Transverse colon (tissue), 4 donors: ENCODE measurements at regions not wholly inside any gene's neighbourhood (a gene's known extent, or its start where the extent isn't known, plus 50 kb on each side); places are given as distances from the start of the nearest gene placed in this dataset.

Source experiments
- DNase-seq: peaks from one replicate; pipeline ENCODE4 v3.0.0-alpha.2; 2019
- H3K27ac ChIP-seq, 4 donors: fragments of 200-600 bp; sonication (generic); 2 replicates each; pipeline ENCODE4 v1.5.1; 2016 to 2018; ENCODE audit warnings: inconsistent platforms in 4 of 4
- H3K27me3 ChIP-seq: fragments of 200-600 bp; sonication (generic); 2 replicates; pipeline ENCODE4 v1.5.1; 2017; ENCODE audit warnings: inconsistent platforms
- H3K36me3 ChIP-seq, 4 donors: fragments of 200-600 bp; sonication (generic); 2 replicates each; pipeline ENCODE4 v1.5.1; 2017 to 2019; ENCODE audit warnings: inconsistent platforms in 4 of 4
- H3K4me1 ChIP-seq, 4 donors: fragments of 200-600 bp; sonication (generic); 2 replicates each; pipeline ENCODE4 v1.5.1; 2017 to 2020; ENCODE audit warnings: inconsistent platforms in 4 of 4
- H3K4me3 ChIP-seq, 4 donors: fragments of 200-600 bp; sonication (generic); 1 replicate in 1 of 4; 2 replicates in 3 of 4; pipeline versions ENCODE4 v1.5.1 to v1.6.1; 2017 to 2019; ENCODE audit warnings: inconsistent platforms in 4 of 4
- H3K9me3 ChIP-seq, 2 donors: fragments of 200-600 bp; sonication (generic); 2 replicates each; pipeline ENCODE4 v1.5.1; 2017 to 2019; ENCODE audit warnings: inconsistent platforms in 2 of 2
- CTCF ChIP-seq, 5 experiments: fragments of 200-600 bp in 3 of 5; fragments of 450-650 bp in 2 of 5; sonication (generic) in 3 of 5; IDR thresholded peaks; 1 replicate in 2 of 5; 2 replicates in 3 of 5; pipeline ENCODE4 v1.5.1; 2016 to 2017; ENCODE audit warnings: antibody characterized with exemption in 5 of 5, inconsistent platforms in 3 of 5, mild to moderate bottlenecking in 2 of 5, moderate library complexity in 1 of 5
- EP300 ChIP-seq: sonication (generic); formaldehyde crosslinking; IDR thresholded peaks from one replicate; pipeline ENCODE4 v1.6.1; 2017; ENCODE audit warnings: antibody characterized with exemption, low read depth
- POLR2A ChIP-seq: fragments of 450-650 bp; IDR thresholded peaks from one replicate; pipeline ENCODE4 v1.6.1; 2016; ENCODE audit warnings: antibody characterized with exemption, mild to moderate bottlenecking, moderate library complexity
- POLR2AphosphoS5 ChIP-seq, 3 donors: sonication (generic); formaldehyde crosslinking; IDR thresholded peaks; one replicate each; pipeline ENCODE4 v1.6.1; 2016; ENCODE audit warnings: antibody characterized with exemption in 3 of 3
- WGBS, 2 donors: methylation state at CpG; one replicate each; pipeline ENCODE4 v1.1.5; 2018; ENCODE audit warnings: low coverage in 1 of 2; 5-methylcytosine and 5-hydroxymethylcytosine counted together
- in situ Hi-C, 4 donors: fragments of 200-750 bp; cut with MboI; loops; one replicate each; pipeline versions ENCODE4 v1.15.0 to v1.15.1; 2017; ENCODE audit warnings: low sequenced_read_pairs in 3 of 4, low pct_ligation_motif_present in 1 of 4, low pct_unique_long_range_greater_than_20kb in 1 of 4
- intact Hi-C: fragments of 100-400 bp; cut with DNase I; formaldehyde crosslinking; loops from one replicate; pipeline ENCODE4 v1.15.1; 2023; ENCODE audit warnings: low total_unique reads

DNA sequence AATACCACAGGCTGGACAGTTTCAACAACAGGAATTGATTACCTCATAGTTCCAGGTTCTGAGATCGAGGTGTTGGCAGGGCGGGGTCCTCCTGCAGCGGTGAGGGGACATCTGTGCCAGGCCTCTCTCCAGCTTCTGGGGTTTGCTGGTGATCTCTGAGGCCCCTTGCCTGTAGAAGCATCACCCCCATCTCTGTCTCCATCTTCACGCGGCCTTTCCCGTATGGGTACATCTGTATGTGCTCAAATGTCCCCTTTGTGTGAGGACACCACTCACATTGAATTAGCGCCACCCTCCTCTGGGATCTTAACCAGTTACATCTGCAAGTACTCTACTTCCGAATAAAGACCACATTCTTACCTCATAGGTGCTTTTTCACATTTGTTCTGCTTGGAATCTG lies 1029.9 kb downstream of the BRD1 start:
- no peak for TF ChIP-seq EP300
- TF ChIP-seq CTCF (IDR thresholded peaks at IDR 0.05), result no peak
- no peak for TF ChIP-seq POLR2AphosphoS5 (IDR thresholded peaks at IDR 0.05)
- no peak for TF ChIP-seq POLR2A
- H3K27ac ChIP-seq, result no peak overlapping the region
- H3K9me3 ChIP-seq, result no peaks in the 10 kb centered on the region
- H3K4me3 ChIP-seq, result no peak overlapping the region
- WGBS, 2 donors, result 67 to 86% methylated on average over 1 to 8 of the region's 8 CpGs
- DNase-seq, result no peak
- intact Hi-C loops, result no loop called here
- in situ Hi-C loops, result no loop called here
- H3K4me1 ChIP-seq, result no peaks in the 10 kb centered on the region
- no peaks in the 10 kb centered on the region for H3K36me3 ChIP-seq
- H3K27me3 ChIP-seq, result no peaks in the 10 kb centered on the region

DNA sequence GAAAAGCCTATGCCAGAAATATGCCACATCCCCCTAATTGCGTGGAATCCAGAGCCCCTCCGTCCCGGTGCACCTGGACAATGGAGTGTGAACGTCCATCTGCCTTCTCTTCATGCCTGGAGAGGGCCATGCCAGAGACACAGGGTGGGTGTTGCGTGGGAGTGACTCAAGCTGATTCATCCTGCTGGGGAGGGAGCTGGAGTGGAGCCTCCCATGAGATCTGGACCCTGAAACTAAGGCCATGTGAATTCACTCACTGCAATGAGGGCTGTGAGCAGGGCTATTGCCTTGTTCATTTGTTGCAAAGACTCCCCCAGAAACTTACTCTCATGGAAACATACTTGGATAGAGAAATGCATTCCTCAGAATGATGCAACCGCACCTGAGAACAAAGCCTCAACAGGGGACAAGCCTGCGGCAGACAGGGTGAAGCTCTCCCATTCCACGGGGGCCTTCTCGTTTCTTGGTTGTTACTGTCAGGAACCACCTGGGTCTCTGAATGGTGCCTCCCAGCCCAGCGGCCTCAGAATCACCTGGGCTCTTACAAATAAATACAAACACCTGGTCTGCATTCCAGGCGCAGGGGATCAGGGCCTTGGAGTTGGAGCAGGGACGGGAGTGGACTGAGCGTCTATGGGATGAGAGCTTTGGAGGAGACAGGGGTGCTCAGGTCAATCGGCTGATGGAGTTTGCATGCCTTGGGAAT lies 1031.2 kb downstream of the BRD1 start:
- WGBS, 2 donors, result 73 to 76% methylated on average over 4 to 14 of the region's 14 CpGs
- in situ Hi-C loops (no loop called here), intact Hi-C loops (no loop called here)
- Histone ChIP-seq H3K4me1 (no peaks in the 10 kb centered on the region), H3K9me3 (no peaks in the 10 kb centered on the region), H3K4me3 (no peak overlapping the region), H3K27me3 (no peaks in the 10 kb centered on the region), H3K27ac (no peak overlapping the region), H3K36me3 (no peaks in the 10 kb centered on the region)
- TF ChIP-seq POLR2A, result no peak
- no peak for TF ChIP-seq POLR2AphosphoS5 (IDR thresholded peaks at IDR 0.05)
- TF ChIP-seq CTCF (IDR thresholded peaks at IDR 0.05), result no peak
- no peak for DNase-seq

- no peak for TF ChIP-seq POLR2AphosphoS5 (IDR thresholded peaks at IDR 0.05)
- no peak for TF ChIP-seq CTCF (IDR thresholded peaks at IDR 0.05)
- TF ChIP-seq EP300, result no peak
- no peak for TF ChIP-seq POLR2A
- Histone ChIP-seq H3K4me3 (no peak overlapping the region), H3K36me3 (no peaks in the 10 kb centered on the region), H3K27me3 (no peaks in the 10 kb centered on the region), H3K4me1 (no peaks in the 10 kb centered on the region), H3K27ac (no peak overlapping the region), H3K9me3 (no peaks in the 10 kb centered on the region)
- in situ Hi-C loops (no loop called here), intact Hi-C loops (no loop called here)
- DNase-seq, result no peak
- WGBS, 2 donors, result 34 to 40% methylated on average over 1 to 2 of the region's 2 CpGs
Measured at GRCh38 chr22:48795664-48796063, 1032.0 kb downstream of the BRD1 start.

DNA sequence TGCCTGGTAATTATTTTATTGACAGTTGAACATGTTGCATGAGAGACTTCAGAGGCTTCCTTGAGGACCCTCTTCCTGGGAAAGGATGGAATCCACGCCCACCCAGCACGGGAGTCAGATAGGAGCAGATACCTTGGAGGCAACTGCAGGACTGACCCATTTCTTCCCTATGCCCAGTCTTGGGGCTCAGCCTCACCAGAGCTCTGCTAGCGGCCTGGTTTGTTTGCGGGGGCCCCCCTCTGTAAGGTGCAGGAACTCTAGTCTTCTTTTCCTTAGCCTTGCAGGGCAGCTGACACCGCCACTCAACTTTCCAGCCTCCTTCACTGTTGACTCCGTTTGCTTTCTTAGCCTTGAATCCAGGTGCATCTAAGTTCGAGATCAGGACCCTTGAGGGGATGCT lies 1032.8 kb downstream of the BRD1 start:
- DNase-seq, result no peak
- no peaks in the 10 kb centered on the region for H3K27me3 ChIP-seq
- intact Hi-C loops, result no loop called here
- no peak overlapping the region for H3K27ac ChIP-seq
- TF ChIP-seq EP300, result no peak
- TF ChIP-seq POLR2A, result no peak
- TF ChIP-seq CTCF (IDR thresholded peaks at IDR 0.05), result no peak
- TF ChIP-seq POLR2AphosphoS5 (IDR thresholded peaks at IDR 0.05), result no peak
- no peak overlapping the region for H3K4me3 ChIP-seq
- no peaks in the 10 kb centered on the region for H3K36me3 ChIP-seq
- H3K4me1 ChIP-seq, result no peaks in the 10 kb centered on the region
- in situ Hi-C loops, result no loop called here
- H3K9me3 ChIP-seq, result no peaks in the 10 kb centered on the region
- 81% methylated on average over 7 of the region's 7 CpGs; no CpG with 5 or more reads in 1 of the 2 donors for WGBS, 2 donors
